Cardiac fibroblast (primary cell): ENCODE measurements at regions not wholly inside any gene's neighbourhood (a gene's known extent, or its start where the extent isn't known, plus 50 kb on each side); places are given as distances from the start of the nearest gene placed in this dataset.
"Not testable (repeated sequence)": the region's sequence is repeated elsewhere in the genome, so short reads cannot be mapped to it uniquely, and the experiment has no call there.

ENCODE experiments used
- DNase-seq, 2 donors: peaks; one replicate each; pipeline versions ENCODE4 v3.0.0 to v3.0.0-alpha.2; 2010; ENCODE audit warnings: low read depth in 2 of 2
- H3K4me3 ChIP-seq, 2 donors: replicated peaks in 1 of 2; 1 replicate in 1 of 2; 2 replicates in 1 of 2; pipeline ENCODE4 v1.5.1; 2011; ENCODE audit warnings: low read depth in 2 of 2, low read length in 2 of 2, mild to moderate bottlenecking in 2 of 2, moderate library complexity in 1 of 2
- TF ChIP-seq, protein P1 (sequence below): IDR thresholded peaks from one replicate; pipeline ENCODE4 v1.5.1; 2011; ENCODE audit warnings: low read depth, mild to moderate bottlenecking, low read length, inconsistent platforms

DNA sequence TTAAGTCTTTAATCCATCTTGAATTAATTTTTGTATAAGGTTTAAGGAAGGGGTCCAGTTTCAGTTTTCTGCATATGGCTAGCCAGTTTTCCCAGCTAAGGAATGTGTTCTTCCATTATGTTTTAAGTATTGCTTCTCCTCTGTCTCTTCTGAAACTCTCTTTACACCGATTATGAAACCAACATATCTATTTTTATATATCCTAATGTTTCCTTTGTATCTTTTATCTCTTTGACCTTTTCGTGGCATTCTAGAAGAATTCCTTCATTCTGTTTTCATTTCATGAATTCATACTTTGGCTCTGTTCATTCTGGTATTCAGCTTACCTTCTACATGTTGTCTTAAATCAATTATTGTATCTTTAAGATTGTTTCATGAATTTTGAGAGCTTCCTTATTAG lies 697.0 kb upstream of the ACVR2A start:
- TF ChIP-seq, protein P1, sequence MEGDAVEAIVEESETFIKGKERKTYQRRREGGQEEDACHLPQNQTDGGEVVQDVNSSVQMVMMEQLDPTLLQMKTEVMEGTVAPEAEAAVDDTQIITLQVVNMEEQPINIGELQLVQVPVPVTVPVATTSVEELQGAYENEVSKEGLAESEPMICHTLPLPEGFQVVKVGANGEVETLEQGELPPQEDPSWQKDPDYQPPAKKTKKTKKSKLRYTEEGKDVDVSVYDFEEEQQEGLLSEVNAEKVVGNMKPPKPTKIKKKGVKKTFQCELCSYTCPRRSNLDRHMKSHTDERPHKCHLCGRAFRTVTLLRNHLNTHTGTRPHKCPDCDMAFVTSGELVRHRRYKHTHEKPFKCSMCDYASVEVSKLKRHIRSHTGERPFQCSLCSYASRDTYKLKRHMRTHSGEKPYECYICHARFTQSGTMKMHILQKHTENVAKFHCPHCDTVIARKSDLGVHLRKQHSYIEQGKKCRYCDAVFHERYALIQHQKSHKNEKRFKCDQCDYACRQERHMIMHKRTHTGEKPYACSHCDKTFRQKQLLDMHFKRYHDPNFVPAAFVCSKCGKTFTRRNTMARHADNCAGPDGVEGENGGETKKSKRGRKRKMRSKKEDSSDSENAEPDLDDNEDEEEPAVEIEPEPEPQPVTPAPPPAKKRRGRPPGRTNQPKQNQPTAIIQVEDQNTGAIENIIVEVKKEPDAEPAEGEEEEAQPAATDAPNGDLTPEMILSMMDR: no peak
- H3K4me3 ChIP-seq: no peak overlapping the region
- DNase-seq: no peak

DNA sequence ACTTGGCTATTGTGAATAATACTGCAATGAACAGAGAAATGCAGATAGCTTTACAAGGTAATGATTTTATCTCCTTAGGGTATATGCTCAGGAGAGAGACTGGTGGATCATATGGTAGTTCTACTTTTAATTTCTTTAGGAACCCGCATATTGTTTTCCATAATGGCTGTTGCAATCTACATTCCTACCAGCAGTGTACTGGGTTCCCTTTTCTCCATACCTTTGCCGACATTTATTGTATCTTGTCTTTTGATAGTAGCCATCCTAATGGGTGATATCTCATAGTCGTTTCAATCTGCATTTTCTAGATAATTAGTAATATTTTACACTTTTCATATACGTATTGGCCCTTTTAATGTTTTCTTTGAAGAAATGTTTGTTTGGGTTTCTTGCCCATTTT lies 702.9 kb upstream of the ACVR2A start:
- DNase-seq: no peak
- TF ChIP-seq, protein P1: no peak
- H3K4me3 ChIP-seq: no peak overlapping the region

DNA sequence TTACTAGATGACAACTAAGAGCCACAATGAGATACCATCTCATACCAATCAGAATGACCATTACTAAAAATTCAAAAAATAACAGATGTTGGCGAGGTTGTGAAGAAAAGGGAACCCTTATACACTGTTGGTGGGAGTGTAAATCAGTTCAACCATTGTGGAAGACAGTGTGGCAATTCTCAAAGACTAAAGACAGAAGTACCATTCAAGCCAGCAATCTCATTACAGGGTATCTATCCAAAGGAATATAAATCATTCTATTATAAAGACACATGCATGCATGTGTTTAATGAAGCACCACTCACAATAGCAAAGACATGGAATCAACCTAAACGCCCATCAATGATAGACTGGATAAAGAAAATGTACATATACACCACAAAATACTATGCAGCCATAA lies 705.1 kb upstream of the ACVR2A start:
- not testable (repeated sequence) for DNase-seq

DNA sequence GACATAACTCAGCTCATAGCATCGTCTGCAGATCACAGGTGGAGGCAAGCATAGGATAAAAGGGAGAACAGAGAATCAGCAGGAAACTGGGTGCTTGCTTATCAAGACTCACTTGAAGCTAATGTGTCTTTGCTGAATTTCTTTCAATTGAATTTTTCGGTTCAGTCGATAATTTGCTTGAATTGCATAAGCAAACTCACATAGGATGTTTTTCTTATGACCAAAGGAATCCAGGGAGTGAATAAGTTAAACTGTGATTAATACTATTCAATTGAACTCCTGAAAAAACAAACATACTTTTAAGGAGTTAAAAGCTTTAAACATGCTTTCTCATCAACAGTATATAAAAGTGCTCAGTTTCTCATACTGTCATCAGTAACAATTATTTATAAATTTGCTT lies 707.1 kb upstream of the ACVR2A start:
- DNase-seq: no peak
- TF ChIP-seq, protein P1: no peak
- no peak overlapping the region for H3K4me3 ChIP-seq

More for the DNA sequence above, 705.1 kb upstream of the ACVR2A start:
- H3K4me3 ChIP-seq: not testable (repeated sequence)

DNA sequence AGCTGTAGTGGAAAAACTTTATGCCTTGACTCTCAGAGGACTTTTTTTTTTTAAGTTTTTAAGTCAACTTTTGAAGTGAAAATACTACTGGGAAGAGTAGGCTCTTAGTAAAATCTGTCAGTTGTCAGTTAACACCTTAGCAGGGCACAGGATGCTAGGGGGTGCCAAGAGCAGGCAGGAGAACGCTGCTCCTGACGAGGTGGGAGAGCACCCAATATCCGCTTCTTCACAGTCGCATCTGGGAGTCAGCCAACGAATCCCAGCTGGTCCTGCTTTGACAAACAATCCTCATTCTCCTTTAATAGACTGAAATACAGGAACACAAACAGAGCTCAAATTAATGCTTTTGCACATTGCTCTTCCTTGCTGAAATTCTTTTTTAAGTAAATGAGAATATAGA lies 709.5 kb upstream of the ACVR2A start:
- no peak overlapping the region for H3K4me3 ChIP-seq
- TF ChIP-seq, protein P1: no peak
- DNase-seq: no peak

DNA sequence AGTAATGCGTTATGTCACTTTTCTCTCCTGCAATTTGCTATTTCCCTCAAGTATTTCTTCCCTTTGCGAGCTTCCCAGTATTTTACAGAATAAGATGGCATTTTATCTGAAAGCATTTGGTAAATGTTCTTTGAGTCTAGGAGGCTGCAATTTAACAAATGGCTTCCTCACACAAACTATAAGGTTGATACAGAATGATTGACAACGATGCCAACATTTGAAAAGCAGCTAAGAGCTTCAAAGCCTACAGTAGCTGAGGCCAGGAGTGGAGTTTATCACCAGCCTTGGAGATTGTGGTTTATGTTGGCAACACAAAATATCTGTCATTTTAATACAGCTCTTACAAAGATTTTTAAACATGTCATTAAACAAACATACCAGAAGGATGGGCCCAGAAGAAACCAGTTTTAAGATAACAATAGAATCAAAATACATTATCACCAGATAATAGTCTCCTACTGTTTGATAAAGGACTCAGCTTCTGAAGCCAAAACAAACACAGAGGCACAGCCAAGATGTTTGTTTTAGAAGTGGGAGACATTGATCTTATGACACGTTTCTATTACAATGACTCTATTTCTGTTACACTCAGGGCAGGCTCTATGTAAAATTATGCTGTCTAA lies 711.4 kb upstream of the ACVR2A start:
- no peak for DNase-seq
- no peak overlapping the region for H3K4me3 ChIP-seq
- TF ChIP-seq, protein P1: no peak

DNA sequence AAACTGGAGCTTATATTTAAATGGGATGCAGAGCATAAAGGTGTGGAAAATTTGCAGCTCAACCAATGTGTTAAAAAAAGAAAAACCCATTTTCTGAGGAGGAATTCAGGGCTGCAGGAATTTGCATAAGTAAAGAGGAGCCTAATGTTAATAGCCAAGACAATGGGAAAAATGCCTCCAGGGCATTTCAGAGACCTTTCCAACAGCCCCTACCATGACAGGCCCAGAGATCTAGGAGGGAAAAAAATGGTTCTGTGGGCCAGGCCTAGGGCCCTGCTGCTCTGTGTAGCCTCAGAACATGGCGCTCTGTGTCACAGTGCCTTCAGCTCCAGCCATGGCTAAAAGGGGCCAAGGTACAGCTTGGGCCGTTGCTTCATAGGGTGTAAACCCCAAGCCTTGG lies 719.7 kb upstream of the ACVR2A start:
- DNase-seq: no peak
- H3K4me3 ChIP-seq: no peak overlapping the region
- TF ChIP-seq, protein P1: no peak
